Breast epithelium (tissue), 3 donors: ENCODE measurements at regions not wholly inside any gene's neighbourhood (a gene's known extent, or its start where the extent isn't known, plus 50 kb on each side); places are given as distances from the start of the nearest gene placed in this dataset.

Experiments
- POLR2A ChIP-seq: fragments of 450-650 bp; IDR thresholded peaks from one replicate; pipeline ENCODE4 v1.6.1; 2016; ENCODE audit warnings: antibody characterized with exemption, mild to moderate bottlenecking, moderate library complexity
- POLR2AphosphoS5 ChIP-seq, 3 donors: sonication (generic); formaldehyde crosslinking; IDR thresholded peaks; one replicate each; pipeline ENCODE4 v1.6.1; 2017; ENCODE audit warnings: antibody characterized with exemption in 3 of 3
- TF ChIP-seq, protein P1 (sequence below), 3 donors: fragments of 450-650 bp; IDR thresholded peaks; one replicate each; pipeline ENCODE4 v1.5.1; 2016 to 2017; ENCODE audit warnings: antibody characterized with exemption in 3 of 3, mild to moderate bottlenecking in 3 of 3, moderate library complexity in 3 of 3

DNA sequence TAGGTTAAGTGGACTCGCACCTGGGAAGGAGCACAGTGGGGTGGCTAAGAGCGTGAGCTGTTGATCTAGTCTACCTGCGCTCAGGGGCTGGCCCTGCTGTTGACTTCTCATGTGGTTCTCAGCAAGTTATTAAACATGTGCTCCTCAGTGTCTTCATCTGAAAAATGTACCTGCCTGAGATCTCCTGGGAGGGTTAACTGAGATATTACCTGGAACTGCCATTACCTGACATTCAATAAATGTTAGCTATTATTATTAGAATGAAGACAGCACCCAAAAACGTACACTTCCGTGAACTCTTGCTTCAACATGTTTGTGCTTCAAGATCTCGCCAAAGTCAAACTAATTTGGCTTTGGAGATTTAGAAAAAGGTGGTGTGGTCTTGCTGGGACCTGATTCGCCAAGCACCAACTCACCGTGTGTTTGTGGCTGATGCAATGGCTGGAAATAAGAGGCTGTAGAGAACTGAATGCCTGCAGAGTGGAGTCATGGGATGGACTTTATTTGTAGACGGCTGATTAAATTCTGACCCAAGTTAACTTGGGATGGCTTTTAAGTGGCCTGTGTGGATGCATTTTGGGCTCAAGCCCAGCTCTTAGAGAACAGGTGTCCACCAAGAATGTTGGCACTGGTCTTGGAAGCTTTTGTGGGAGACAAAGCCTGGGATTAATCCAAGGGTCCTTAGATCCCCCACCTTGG lies 692.9 kb downstream of the QKI start:
- TF ChIP-seq, protein P1, sequence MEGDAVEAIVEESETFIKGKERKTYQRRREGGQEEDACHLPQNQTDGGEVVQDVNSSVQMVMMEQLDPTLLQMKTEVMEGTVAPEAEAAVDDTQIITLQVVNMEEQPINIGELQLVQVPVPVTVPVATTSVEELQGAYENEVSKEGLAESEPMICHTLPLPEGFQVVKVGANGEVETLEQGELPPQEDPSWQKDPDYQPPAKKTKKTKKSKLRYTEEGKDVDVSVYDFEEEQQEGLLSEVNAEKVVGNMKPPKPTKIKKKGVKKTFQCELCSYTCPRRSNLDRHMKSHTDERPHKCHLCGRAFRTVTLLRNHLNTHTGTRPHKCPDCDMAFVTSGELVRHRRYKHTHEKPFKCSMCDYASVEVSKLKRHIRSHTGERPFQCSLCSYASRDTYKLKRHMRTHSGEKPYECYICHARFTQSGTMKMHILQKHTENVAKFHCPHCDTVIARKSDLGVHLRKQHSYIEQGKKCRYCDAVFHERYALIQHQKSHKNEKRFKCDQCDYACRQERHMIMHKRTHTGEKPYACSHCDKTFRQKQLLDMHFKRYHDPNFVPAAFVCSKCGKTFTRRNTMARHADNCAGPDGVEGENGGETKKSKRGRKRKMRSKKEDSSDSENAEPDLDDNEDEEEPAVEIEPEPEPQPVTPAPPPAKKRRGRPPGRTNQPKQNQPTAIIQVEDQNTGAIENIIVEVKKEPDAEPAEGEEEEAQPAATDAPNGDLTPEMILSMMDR (IDR thresholded peaks at IDR 0.05), result no peak
- TF ChIP-seq POLR2AphosphoS5 (IDR thresholded peaks at IDR 0.05), result no peak
- no peak for TF ChIP-seq POLR2A
